Activated CD8-positive, alpha-beta memory T cell treated with anti-CD3 and anti-CD28 coated beads, Interleukin-2, amount 50 U/mL, for 24 hours (primary cell): ENCODE measurements at regions not wholly inside any gene's neighbourhood (a gene's known extent, or its start where the extent isn't known, plus 50 kb on each side); places are given as distances from the start of the nearest gene placed in this dataset.

ENCODE experiments used
- DNase-seq: peaks from one replicate; pipeline ENCODE4 v3.0.0-alpha.2; 2020; ENCODE audit errors: extremely low read depth

- no peak for DNase-seq
Measured at GRCh38 chr16:72271699-72272240, 99.8 kb upstream of the PMFBP1 start.

GRCh38 chr16:72270531-72270930, 98.6 kb upstream of the PMFBP1 start:
- DNase-seq = no peak

- DNase-seq = no peak
Measured at GRCh38 chr16:72266836-72267235, 94.9 kb upstream of the PMFBP1 start.

GRCh38 chr16:72264771-72265170, 92.8 kb upstream of the PMFBP1 start:
- no peak for DNase-seq

GRCh38 chr16:72262711-72263110, 90.8 kb upstream of the PMFBP1 start:
- DNase-seq = no peak

GRCh38 chr16:72261127-72261526, 89.2 kb upstream of the PMFBP1 start:
- DNase-seq = no peak

GRCh38 chr16:72256398-72257066, 84.6 kb upstream of the PMFBP1 start:
- no peak for DNase-seq

GRCh38 chr16:72255786-72256185, 83.8 kb upstream of the PMFBP1 start:
- DNase-seq = no peak

- DNase-seq = no peak
Measured at GRCh38 chr16:72247821-72248253, 75.9 kb upstream of the PMFBP1 start.

GRCh38 chr16:72246423-72246822, 74.5 kb upstream of the PMFBP1 start:
- DNase-seq = no peak

GRCh38 chr16:72244853-72245252, 72.9 kb upstream of the PMFBP1 start:
- no peak for DNase-seq

GRCh38 chr16:72243621-72244020, 71.7 kb upstream of the PMFBP1 start:
- no peak for DNase-seq

- no peak for DNase-seq
Measured at GRCh38 chr16:72242757-72243156, 70.8 kb upstream of the PMFBP1 start.

GRCh38 chr16:72241930-72242329, 70.0 kb upstream of the PMFBP1 start:
- DNase-seq = no peak

- DNase-seq = no peak
Measured at GRCh38 chr16:72241008-72241407, 69.1 kb upstream of the PMFBP1 start.

- DNase-seq = no peak
Measured at GRCh38 chr16:72240466-72240865, 68.5 kb upstream of the PMFBP1 start.

- DNase-seq = no peak
Measured at GRCh38 chr16:72236866-72237265, 64.9 kb upstream of the PMFBP1 start.

- DNase-seq = no peak
Measured at GRCh38 chr16:72234387-72234786, 62.4 kb upstream of the PMFBP1 start.

GRCh38 chr16:72228014-72228413, 56.1 kb upstream of the PMFBP1 start:
- no peak for DNase-seq

GRCh38 chr16:72226136-72226535, 54.2 kb upstream of the PMFBP1 start:
- DNase-seq = no peak

GRCh38 chr16:72224260-72224768, 52.4 kb upstream of the PMFBP1 start:
- DNase-seq = no peak

GRCh38 chr16:72222503-72222902, 50.5 kb upstream of the PMFBP1 start:
- no peak for DNase-seq
